DMS53 treated with DMSO at 0.1 percent for 48 hours (cell line): ENCODE measurements at regions not wholly inside any gene's neighbourhood (a gene's known extent, or its start where the extent isn't known, plus 50 kb on each side); places are given as distances from the start of the nearest gene placed in this dataset.

ENCODE experiments used
- DNase-seq: peaks from one replicate; lab custom pipeline; 2025; ENCODE audit not compliant: unreplicated experiment; lab: John Stamatoyannopoulos, UW

- no peak for DNase-seq
Observed at GRCh38 chr9:93829271-93830011, 125.7 kb downstream of the BARX1 start.

GRCh38 chr9:93828331-93829097 lies 126.6 kb downstream of the BARX1 start:
- no peak for DNase-seq

GRCh38 chr9:93827545-93828330 lies 127.4 kb downstream of the BARX1 start:
- DNase-seq = peak; percentile 46

GRCh38 chr9:93826905-93827544 lies 128.1 kb downstream of the BARX1 start:
- no peak for DNase-seq

- no peak for DNase-seq
Observed at GRCh38 chr9:93826209-93826608, 128.9 kb downstream of the BARX1 start.

GRCh38 chr9:93825348-93826115 lies 129.6 kb downstream of the BARX1 start:
- DNase-seq = no peak

- DNase-seq = no peak
Observed at GRCh38 chr9:93824386-93825294, 130.5 kb downstream of the BARX1 start.

- DNase-seq = no peak
Observed at GRCh38 chr9:93823245-93824072, 131.7 kb downstream of the BARX1 start.

- no peak for DNase-seq
Observed at GRCh38 chr9:93822229-93822628, 132.9 kb downstream of the BARX1 start.

- DNase-seq = no peak
Observed at GRCh38 chr9:93821307-93821703, 133.8 kb downstream of the BARX1 start.

- no peak for DNase-seq
Observed at GRCh38 chr9:93820667-93821306, 134.4 kb downstream of the BARX1 start.

- DNase-seq = no peak
Observed at GRCh38 chr9:93819905-93820304, 135.2 kb downstream of the BARX1 start.

GRCh38 chr9:93818827-93819472 lies 136.2 kb downstream of the BARX1 start:
- no peak for DNase-seq

GRCh38 chr9:93818237-93818636 lies 136.9 kb downstream of the BARX1 start:
- DNase-seq = no peak

- DNase-seq = no peak
Observed at GRCh38 chr9:93815677-93816076, 139.5 kb downstream of the BARX1 start.

- DNase-seq = no peak
Observed at GRCh38 chr9:93815135-93815534, 140.0 kb downstream of the BARX1 start.
